Testis (tissue), 2 donors: ENCODE measurements at regions not wholly inside any gene's neighbourhood (a gene's known extent, or its start where the extent isn't known, plus 50 kb on each side); places are given as distances from the start of the nearest gene placed in this dataset.

Experiments used
- DNase-seq: peaks from one replicate; pipeline ENCODE4 v3.0.0-alpha.2; 2019
- H3K27ac ChIP-seq, 2 donors: fragments of 200-600 bp; sonication (generic); one replicate each; pipeline ENCODE4 v1.5.1; 2019
- H3K27me3 ChIP-seq: fragments of 200-600 bp; sonication (generic); one replicate; pipeline ENCODE4 v1.5.1; 2019
- H3K36me3 ChIP-seq: fragments of 200-600 bp; sonication (generic); one replicate; pipeline ENCODE4 v1.5.1; 2017; ENCODE audit warnings: low read depth; ENCODE audit errors: missing control alignments
- H3K4me1 ChIP-seq: fragments of 200-600 bp; sonication (generic); one replicate; pipeline ENCODE4 v1.5.1; 2019
- H3K4me3 ChIP-seq, 2 donors: fragments of 200-600 bp; sonication (generic); one replicate each; pipeline ENCODE4 v1.5.1; 2017 to 2019
- H3K9me3 ChIP-seq: fragments of 200-600 bp; sonication (generic); one replicate; pipeline ENCODE4 v1.5.1; 2017
- POLR2A ChIP-seq: fragments of 450-650 bp; IDR thresholded peaks from one replicate; pipeline ENCODE4 v1.6.1; 2017; ENCODE audit warnings: antibody characterized with exemption, mild to moderate bottlenecking, moderate library complexity
- WGBS, 2 donors: methylation state at CpG; one replicate each; pipeline ENCODE4 v1.1.5; 2018; 5-methylcytosine and 5-hydroxymethylcytosine counted together
- intact Hi-C: fragments of 100-400 bp; cut with DNase I; formaldehyde crosslinking; loops from one replicate; pipeline ENCODE4 v1.15.1; 2023; ENCODE audit warnings: low total_unique reads
- TF ChIP-seq, protein P1 (sequence below), 3 experiments: fragments of 450-650 bp in 2 of 3; fragments of 200-600 bp in 1 of 3; sonication (generic) in 1 of 3; IDR thresholded peaks; one replicate each; pipeline ENCODE4 v1.5.1; 2016 to 2019; ENCODE audit warnings: antibody characterized with exemption in 3 of 3, mild to moderate bottlenecking in 2 of 3, moderate library complexity in 1 of 3

DNA sequence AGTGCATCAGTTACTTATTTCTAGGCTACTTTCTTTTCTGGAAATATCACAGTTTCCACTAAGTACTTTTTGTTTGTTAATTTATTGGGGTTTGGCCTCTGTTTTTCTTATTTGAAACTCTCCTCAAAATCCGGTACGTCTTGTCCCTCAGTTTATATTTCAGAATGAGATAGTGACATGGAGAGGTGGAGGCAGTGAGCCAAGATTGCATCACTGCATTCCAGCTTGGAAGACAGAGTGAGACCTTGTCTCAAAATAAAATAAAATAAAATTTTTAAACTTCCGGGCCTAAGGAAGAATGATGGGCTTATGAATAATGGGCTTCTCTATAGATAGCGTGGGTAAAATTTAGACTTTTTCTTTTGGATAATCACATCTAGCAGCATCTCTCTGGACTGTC is 567.8 kb downstream of the TRIML1 start:
- DNase-seq, result peak; percentile 46
- WGBS, 2 donors, result 33 to 54% methylated on average over 4 of the region's 4 CpGs
- Histone ChIP-seq H3K9me3 (no peaks in the 10 kb centered on the region), H3K27me3 (no peaks in the 10 kb centered on the region), H3K4me3 (no peak overlapping the region), H3K27ac (no peak overlapping the region), H3K36me3 (no peaks in the 10 kb centered on the region), H3K4me1 (no peaks in the 10 kb centered on the region)
- intact Hi-C loops, result no loop called here
- TF ChIP-seq, protein P1, sequence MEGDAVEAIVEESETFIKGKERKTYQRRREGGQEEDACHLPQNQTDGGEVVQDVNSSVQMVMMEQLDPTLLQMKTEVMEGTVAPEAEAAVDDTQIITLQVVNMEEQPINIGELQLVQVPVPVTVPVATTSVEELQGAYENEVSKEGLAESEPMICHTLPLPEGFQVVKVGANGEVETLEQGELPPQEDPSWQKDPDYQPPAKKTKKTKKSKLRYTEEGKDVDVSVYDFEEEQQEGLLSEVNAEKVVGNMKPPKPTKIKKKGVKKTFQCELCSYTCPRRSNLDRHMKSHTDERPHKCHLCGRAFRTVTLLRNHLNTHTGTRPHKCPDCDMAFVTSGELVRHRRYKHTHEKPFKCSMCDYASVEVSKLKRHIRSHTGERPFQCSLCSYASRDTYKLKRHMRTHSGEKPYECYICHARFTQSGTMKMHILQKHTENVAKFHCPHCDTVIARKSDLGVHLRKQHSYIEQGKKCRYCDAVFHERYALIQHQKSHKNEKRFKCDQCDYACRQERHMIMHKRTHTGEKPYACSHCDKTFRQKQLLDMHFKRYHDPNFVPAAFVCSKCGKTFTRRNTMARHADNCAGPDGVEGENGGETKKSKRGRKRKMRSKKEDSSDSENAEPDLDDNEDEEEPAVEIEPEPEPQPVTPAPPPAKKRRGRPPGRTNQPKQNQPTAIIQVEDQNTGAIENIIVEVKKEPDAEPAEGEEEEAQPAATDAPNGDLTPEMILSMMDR (IDR thresholded peaks at IDR 0.05), result no peak
- no peak for TF ChIP-seq POLR2A

DNA sequence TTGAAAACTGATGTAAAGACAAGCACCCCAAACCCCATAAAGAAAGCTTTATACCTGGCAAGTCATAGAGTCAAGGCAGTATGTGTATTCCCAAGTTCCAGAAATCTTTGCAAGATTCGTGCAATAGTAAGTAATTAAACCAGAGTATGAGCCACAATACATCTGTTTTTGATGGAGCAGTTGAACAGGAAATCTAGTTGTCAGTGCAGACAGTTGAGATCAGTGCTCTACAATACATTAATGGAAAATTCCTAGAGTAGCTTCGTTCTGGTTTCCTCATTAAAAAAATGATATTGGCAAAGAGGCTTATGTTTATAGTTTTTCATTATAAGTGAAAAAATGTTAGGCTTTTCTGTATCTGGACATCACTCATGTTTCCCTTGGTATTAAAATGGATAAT is 575.3 kb downstream of the TRIML1 start:
- Histone ChIP-seq H3K36me3 (no peaks in the 10 kb centered on the region), H3K9me3 (no peaks in the 10 kb centered on the region), H3K4me1 (no peaks in the 10 kb centered on the region), H3K27me3 (no peaks in the 10 kb centered on the region), H3K4me3 (no peak overlapping the region), H3K27ac (no peak overlapping the region)
- intact Hi-C loops, result no loop called here
- no peak for TF ChIP-seq POLR2A
- TF ChIP-seq, protein P1 (IDR thresholded peaks at IDR 0.05), result no peak
- WGBS, 2 donors, result 71 to 72% methylated on average over 2 of the region's 2 CpGs
- DNase-seq, result no peak

DNA sequence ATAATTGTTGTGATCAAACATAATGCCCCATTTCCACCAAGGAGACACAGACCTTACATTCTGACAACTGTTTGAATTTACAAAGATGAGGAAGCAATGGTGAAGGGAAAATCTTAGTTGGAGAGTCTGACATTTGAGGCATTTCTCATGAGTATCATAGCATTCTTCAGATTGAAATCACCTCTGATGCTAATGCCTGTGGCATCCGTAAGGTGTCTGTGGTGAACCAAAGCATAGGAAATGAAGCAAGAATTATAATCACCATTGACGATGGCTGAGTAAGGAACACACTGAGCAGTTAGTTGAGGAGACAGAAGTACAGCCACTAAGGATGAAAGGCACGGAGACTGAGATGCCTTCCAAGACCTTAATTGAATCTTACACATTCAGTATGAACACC is 575.7 kb downstream of the TRIML1 start:
- no peaks in the 10 kb centered on the region for H3K9me3 ChIP-seq
- no peak overlapping the region for H3K27ac ChIP-seq
- no peaks in the 10 kb centered on the region for H3K4me1 ChIP-seq
- DNase-seq, result no peak
- WGBS, 2 donors, result 88 to 92% methylated on average over 3 of the region's 3 CpGs
- H3K27me3 ChIP-seq, result no peaks in the 10 kb centered on the region
- no peak overlapping the region for H3K4me3 ChIP-seq
- H3K36me3 ChIP-seq, result no peaks in the 10 kb centered on the region
- intact Hi-C loops, result no loop called here
- TF ChIP-seq POLR2A, result no peak
- TF ChIP-seq, protein P1 (IDR thresholded peaks at IDR 0.05), result no peak

DNA sequence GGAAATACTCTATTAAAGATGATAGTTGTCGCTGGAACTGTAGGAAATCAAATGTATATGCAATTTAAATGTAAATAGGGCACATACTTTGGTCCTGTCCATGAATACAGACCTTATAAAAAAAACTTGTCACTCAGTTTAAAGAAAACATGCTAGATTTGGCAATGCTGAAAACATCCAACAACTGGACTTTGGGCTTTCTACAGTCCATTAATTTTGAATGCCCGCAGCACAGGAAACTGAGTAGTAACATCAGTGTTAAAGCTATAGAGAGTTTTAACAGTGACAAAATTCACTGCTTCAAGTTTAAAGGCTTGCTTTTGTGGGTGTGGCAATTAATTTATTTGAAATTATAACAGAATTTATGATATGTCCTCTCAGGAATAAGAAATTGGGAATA is 578.4 kb downstream of the TRIML1 start:
- no peak overlapping the region for H3K4me3 ChIP-seq
- H3K4me1 ChIP-seq, result no peaks in the 10 kb centered on the region
- H3K9me3 ChIP-seq, result no peaks in the 10 kb centered on the region
- no peaks in the 10 kb centered on the region for H3K27me3 ChIP-seq
- no peak for TF ChIP-seq POLR2A
- TF ChIP-seq, protein P1 (IDR thresholded peaks at IDR 0.05), result no peak
- 95 to 96% methylated on average over 2 of the region's 2 CpGs for WGBS, 2 donors
- DNase-seq, result no peak
- H3K36me3 ChIP-seq, result no peaks in the 10 kb centered on the region
- intact Hi-C loops, result no loop called here
- no peak overlapping the region for H3K27ac ChIP-seq

DNA sequence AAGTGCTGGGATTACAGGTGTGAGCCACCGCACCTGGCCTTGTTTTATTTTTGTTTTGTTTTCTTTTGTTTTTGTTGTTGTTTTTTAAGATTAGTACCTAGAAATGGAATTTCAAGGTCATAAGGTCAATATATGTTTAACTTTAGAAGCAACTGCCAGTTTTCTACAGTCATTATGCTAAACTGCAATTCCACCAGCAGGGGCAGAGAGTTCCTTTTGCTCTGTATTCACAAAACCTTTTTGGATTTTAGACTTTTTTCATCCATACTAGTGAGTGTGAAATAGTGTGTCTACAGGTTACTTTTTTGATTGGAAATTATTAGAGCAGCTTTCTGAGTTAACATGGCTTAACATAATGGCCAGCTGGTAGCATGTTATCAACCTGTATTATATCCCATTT is 580.6 kb downstream of the TRIML1 start:
- Histone ChIP-seq H3K4me1 (no peaks in the 10 kb centered on the region), H3K27me3 (no peaks in the 10 kb centered on the region), H3K9me3 (no peaks in the 10 kb centered on the region), H3K36me3 (no peaks in the 10 kb centered on the region), H3K27ac (no peak overlapping the region), H3K4me3 (no peak overlapping the region)
- intact Hi-C loops, result no loop called here
- no peak for DNase-seq
- TF ChIP-seq, protein P1 (IDR thresholded peaks at IDR 0.05), result peak in 1 of 3 experiments; percentile 23
- TF ChIP-seq POLR2A, result no peak
- 95 to 100% methylated on average over 1 of the region's 1 CpG for WGBS, 2 donors
